ENCODE measurements at regions not wholly inside any gene's neighbourhood (a gene's known extent, or its start where the extent isn't known, plus 50 kb on each side); places are given as distances from the start of the nearest gene placed in this dataset.

- H3K27ac Mint-ChIP-seq (ENCODE audit: unreplicated experiment) = no peak overlapping the region
- no peaks in the 10 kb centered on the region for H3K27me3 Mint-ChIP-seq (ENCODE audit: low read depth)
- no peak for DNase-seq (ENCODE audit: low read depth, low spot score)
- H3K4me3 Mint-ChIP-seq = no peak overlapping the region
- no peaks in the 10 kb centered on the region for H3K36me3 Mint-ChIP-seq (ENCODE audit: low read depth)
- peaks cover 6% of the 10 kb centered on the region for H3K9me3 Mint-ChIP-seq
- peaks cover 4% of the 10 kb centered on the region for H3K4me1 Mint-ChIP-seq
- TF ChIP-seq, protein P1, sequence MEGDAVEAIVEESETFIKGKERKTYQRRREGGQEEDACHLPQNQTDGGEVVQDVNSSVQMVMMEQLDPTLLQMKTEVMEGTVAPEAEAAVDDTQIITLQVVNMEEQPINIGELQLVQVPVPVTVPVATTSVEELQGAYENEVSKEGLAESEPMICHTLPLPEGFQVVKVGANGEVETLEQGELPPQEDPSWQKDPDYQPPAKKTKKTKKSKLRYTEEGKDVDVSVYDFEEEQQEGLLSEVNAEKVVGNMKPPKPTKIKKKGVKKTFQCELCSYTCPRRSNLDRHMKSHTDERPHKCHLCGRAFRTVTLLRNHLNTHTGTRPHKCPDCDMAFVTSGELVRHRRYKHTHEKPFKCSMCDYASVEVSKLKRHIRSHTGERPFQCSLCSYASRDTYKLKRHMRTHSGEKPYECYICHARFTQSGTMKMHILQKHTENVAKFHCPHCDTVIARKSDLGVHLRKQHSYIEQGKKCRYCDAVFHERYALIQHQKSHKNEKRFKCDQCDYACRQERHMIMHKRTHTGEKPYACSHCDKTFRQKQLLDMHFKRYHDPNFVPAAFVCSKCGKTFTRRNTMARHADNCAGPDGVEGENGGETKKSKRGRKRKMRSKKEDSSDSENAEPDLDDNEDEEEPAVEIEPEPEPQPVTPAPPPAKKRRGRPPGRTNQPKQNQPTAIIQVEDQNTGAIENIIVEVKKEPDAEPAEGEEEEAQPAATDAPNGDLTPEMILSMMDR (conservative IDR thresholded peaks at IDR 0.05) = no peak
Observed at GRCh38 chr2:223226264-223226663, 174.3 kb downstream of the KCNE4 start.

GRCh38 chr2:223227338-223227737 is 175.3 kb downstream of the KCNE4 start:
- TF ChIP-seq, protein P1 (conservative IDR thresholded peaks at IDR 0.05) = no peak
- DNase-seq (ENCODE audit: low read depth, low spot score) = no peak
- H3K36me3 Mint-ChIP-seq (ENCODE audit: low read depth) = no peaks in the 10 kb centered on the region
- no peak overlapping the region for H3K4me3 Mint-ChIP-seq
- no peaks in the 10 kb centered on the region for H3K27me3 Mint-ChIP-seq (ENCODE audit: low read depth)
- H3K4me1 Mint-ChIP-seq = peaks cover 4% of the 10 kb centered on the region
- peaks cover 6% of the 10 kb centered on the region for H3K9me3 Mint-ChIP-seq
- no peak overlapping the region for H3K27ac Mint-ChIP-seq (ENCODE audit: unreplicated experiment)

DNA sequence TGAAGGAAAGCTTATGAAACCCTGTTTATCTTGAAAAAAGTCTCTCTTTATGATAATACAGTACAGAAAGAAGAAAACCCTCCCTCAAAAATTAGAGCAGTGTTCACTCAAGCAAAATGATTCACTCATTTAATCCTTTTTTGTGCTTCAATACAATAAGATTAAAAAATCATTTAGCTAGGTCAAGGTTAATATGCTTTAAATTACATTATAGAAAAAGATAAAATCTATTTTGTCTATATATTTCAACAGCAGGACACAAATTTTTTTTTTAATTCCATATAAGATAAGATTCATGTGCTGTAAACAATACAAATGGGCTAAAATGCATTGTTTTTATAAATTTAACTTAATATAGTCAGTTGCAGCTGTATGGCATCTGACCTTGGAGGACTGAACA is 176.9 kb downstream of the KCNE4 start:
- H3K36me3 Mint-ChIP-seq (ENCODE audit: low read depth) = no peaks in the 10 kb centered on the region
- H3K27ac Mint-ChIP-seq (ENCODE audit: unreplicated experiment) = no peak overlapping the region
- TF ChIP-seq, protein P1 (conservative IDR thresholded peaks at IDR 0.05) = no peak
- no peak for DNase-seq (ENCODE audit: low read depth, low spot score)
- no peaks in the 10 kb centered on the region for H3K27me3 Mint-ChIP-seq (ENCODE audit: low read depth)
- H3K9me3 Mint-ChIP-seq = peaks cover 6% of the 10 kb centered on the region
- H3K4me3 Mint-ChIP-seq = no peak overlapping the region
- H3K4me1 Mint-ChIP-seq = peaks cover 4% of the 10 kb centered on the region

DNA sequence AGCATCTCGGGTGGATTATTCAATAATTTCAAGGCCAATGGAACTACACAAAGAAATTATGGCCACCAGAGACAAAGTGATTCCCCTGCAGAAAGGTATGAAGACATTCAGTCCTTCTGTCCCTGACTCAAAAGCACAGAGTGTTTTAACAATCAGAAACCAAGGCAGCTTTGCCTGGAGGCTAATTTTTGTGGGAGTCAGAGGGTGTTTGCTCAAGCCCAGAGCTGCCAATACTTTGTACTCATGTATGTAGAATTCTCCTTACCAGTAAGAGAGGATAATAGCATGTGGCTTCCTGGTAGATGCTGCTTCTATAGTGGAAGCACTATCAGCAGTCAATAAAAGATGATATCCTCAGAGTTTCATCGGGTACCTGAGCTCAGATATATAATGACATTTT is 178.4 kb downstream of the KCNE4 start:
- no peaks in the 10 kb centered on the region for H3K27me3 Mint-ChIP-seq (ENCODE audit: low read depth)
- no peak overlapping the region for H3K4me3 Mint-ChIP-seq
- H3K9me3 Mint-ChIP-seq = peaks cover 6% of the 10 kb centered on the region
- TF ChIP-seq, protein P1 (conservative IDR thresholded peaks at IDR 0.05) = no peak
- peaks cover 4% of the 10 kb centered on the region for H3K4me1 Mint-ChIP-seq
- no peak overlapping the region for H3K27ac Mint-ChIP-seq (ENCODE audit: unreplicated experiment)
- no peak for DNase-seq (ENCODE audit: low read depth, low spot score)
- no peaks in the 10 kb centered on the region for H3K36me3 Mint-ChIP-seq (ENCODE audit: low read depth)

- TF ChIP-seq, protein P1 (conservative IDR thresholded peaks at IDR 0.05) = no peak
Observed at GRCh38 chr2:223232285-223232684, 180.3 kb downstream of the KCNE4 start.

GRCh38 chr2:223232896-223233295 is 180.9 kb downstream of the KCNE4 start:
- TF ChIP-seq, protein P1 (conservative IDR thresholded peaks at IDR 0.05) = no peak
- DNase-seq (ENCODE audit: low read depth, low spot score) = no peak
- Mint-ChIP-seq H3K27ac (ENCODE audit: unreplicated experiment) (no peak overlapping the region), H3K9me3 (no peaks in the 10 kb centered on the region), H3K27me3 (ENCODE audit: low read depth) (no peaks in the 10 kb centered on the region), H3K4me3 (no peak overlapping the region), H3K36me3 (ENCODE audit: low read depth) (no peaks in the 10 kb centered on the region), H3K4me1 (peaks cover 4% of the 10 kb centered on the region)

More at GRCh38 chr2:223232285-223232684, 180.3 kb downstream of the KCNE4 start:
- Mint-ChIP-seq H3K4me3 (no peak overlapping the region), H3K9me3 (peaks cover 3% of the 10 kb centered on the region), H3K27me3 (ENCODE audit: low read depth) (no peaks in the 10 kb centered on the region), H3K36me3 (ENCODE audit: low read depth) (no peaks in the 10 kb centered on the region), H3K4me1 (peaks cover 4% of the 10 kb centered on the region), H3K27ac (ENCODE audit: unreplicated experiment) (no peak overlapping the region)
- no peak for DNase-seq (ENCODE audit: low read depth, low spot score)

Measured in neural crest cell (in vitro differentiated cells).